ENCODE measurements at regions not wholly inside any gene's neighbourhood (a gene's known extent, or its start where the extent isn't known, plus 50 kb on each side); places are given as distances from the start of the nearest gene placed in this dataset.

GRCh38 chr1:184879876-184880557, 94.3 kb downstream of the NIBAN1 start:
- TF ChIP-seq TAF1 (IDR thresholded peaks at IDR 0.05; ENCODE audit: borderline replicate concordance, low read depth, low read length) (no peak), POLR2A (IDR thresholded peaks at IDR 0.05; ENCODE audit: low read depth, low read length) (no peak)

Data from GM12892 (cell line).